HepG2 (cell line): ENCODE measurements at regions not wholly inside any gene's neighbourhood (a gene's known extent, or its start where the extent isn't known, plus 50 kb on each side); places are given as distances from the start of the nearest gene placed in this dataset.

Experiments used
- ATAC-seq: fragments of 200-7000 bp; cut with Tn5 transposase; 3 replicates; pipeline ENCODE4 v1.9.1; 2020; ENCODE audit warnings: mild to moderate bottlenecking, moderate library complexity
- BruUV-seq: library from RNA; stranded (reverse); fragments of 400-500 nt; replicated peaks from 2 replicates; lab custom pipeline; 2021; lab: Mats Ljungman, UMichigan
- CTCF ChIA-PET: fragments of 300-600 bp; formaldehyde crosslinking; extraction: SDS; loops from one replicate; lab custom pipeline; 2021; ENCODE audit warnings: low total read pairs, inconsistent platforms, low intra/inter-chr PET ratio; lab: Yijun Ruan, JAX
- POLR2A ChIA-PET: fragments of 350-600 bp; sonication (Branson Sonifier 250); formaldehyde crosslinking; loops from one replicate; lab custom pipeline; 2020; ENCODE audit warnings: antibody characterized with exemption, inconsistent platforms; lab: Yijun Ruan, JAX
- DNase-seq: peaks from one replicate; pipeline ENCODE4 v3.0.0-alpha.2; 2015; ENCODE audit warnings: low spot score
- FAIRE-seq: peaks from 3 replicates; lab custom pipeline; 2011; peaks lifted over from hg19 to GRCh38; lab: Jason Lieb, UNC
- H2AFZ ChIP-seq: one replicate; pipeline ENCODE4 v1.6.1; 2011; ENCODE audit warnings: low read length, inconsistent platforms
- H3K27ac ChIP-seq: fragments of 300-600 bp; 3 replicates; pipeline ENCODE4 v1.8.0; 2011; ENCODE audit warnings: mixed run types, mild to moderate bottlenecking, mixed read lengths, low read length, inconsistent platforms; ENCODE audit not compliant: insufficient read depth; ENCODE audit errors: extremely low read length
- H3K27me3 ChIP-seq, 2 experiments: fragments of 200-600 bp in 1 of 2; 2 replicates in 1 of 2; 3 replicates in 1 of 2; pipeline versions ENCODE4 v1.6.0 to v1.8.0; 2011; ENCODE audit warnings: low read length in 2 of 2, mild to moderate bottlenecking in 2 of 2, moderate library complexity in 2 of 2, inconsistent platforms in 1 of 2; ENCODE audit not compliant: insufficient read depth in 2 of 2, control insufficient read depth in 1 of 2
- H3K36me3 ChIP-seq, 2 experiments: fragments of 200-600 bp in 1 of 2; replicated peaks in 1 of 2; 2 replicates in 1 of 2; 3 replicates in 1 of 2; pipeline versions ENCODE4 v1.5.1 to v1.8.0; 2011; ENCODE audit warnings: low read length in 2 of 2, inconsistent platforms in 1 of 2; ENCODE audit not compliant: insufficient read depth in 2 of 2, control insufficient read depth in 1 of 2
- H3K4me1 ChIP-seq: 2 replicates; pipeline ENCODE4 v1.5.1; 2012; ENCODE audit warnings: low read length, inconsistent platforms; ENCODE audit not compliant: insufficient read depth
- H3K4me2 ChIP-seq: 2 replicates; pipeline ENCODE4 v1.6.0; 2011; ENCODE audit warnings: low read depth, low read length, inconsistent platforms
- H3K4me3 ChIP-seq, 3 experiments: fragments of 200-600 bp in 1 of 3; sonication (generic), shearing (Covaris generic) in 1 of 3; replicated peaks in 1 of 3; 2 replicates each; pipeline ENCODE4 v1.5.1; 2011 to 2016; ENCODE audit warnings: low read length in 3 of 3, inconsistent platforms in 2 of 3, low read depth in 2 of 3, mild to moderate bottlenecking in 2 of 3, control low read depth in 1 of 3, mixed read lengths in 1 of 3; ENCODE audit not compliant: insufficient read depth in 1 of 3
- H3K79me2 ChIP-seq: one replicate; pipeline ENCODE4 v1.6.1; 2011; ENCODE audit warnings: low read length, inconsistent platforms; ENCODE audit not compliant: insufficient read depth
- H3K9ac ChIP-seq: 2 replicates; pipeline ENCODE4 v1.6.0; 2011; ENCODE audit warnings: mild to moderate bottlenecking, low read depth, low read length, inconsistent platforms; ENCODE audit not compliant: insufficient read depth
- H3K9me3 ChIP-seq: 2 replicates; pipeline ENCODE4 v1.5.1; 2012; ENCODE audit warnings: mild to moderate bottlenecking, low read length
- H4K20me1 ChIP-seq: 2 replicates; pipeline ENCODE4 v1.6.0; 2011; ENCODE audit warnings: inconsistent platforms, mild to moderate bottlenecking, low read length, moderate library complexity; ENCODE audit not compliant: insufficient read depth
- HNRNPUL1 ChIP-seq: fragments of 200-400 bp; formaldehyde crosslinking; IDR thresholded peaks from 2 replicates; pipeline ENCODE4 v1.6.1; 2017; ENCODE audit warnings: low read depth, mild to moderate bottlenecking, low read length, moderate library complexity
- KDM3A ChIP-seq: IDR thresholded peaks from 2 replicates; pipeline ENCODE4 v1.6.1; 2018; ENCODE audit warnings: low read depth, missing compliant biosample characterization
- PRPF4 ChIP-seq: fragments of 200-400 bp; formaldehyde crosslinking; IDR thresholded peaks from 2 replicates; pipeline ENCODE4 v1.6.1; 2016; ENCODE audit warnings: low read length, low read depth; ENCODE audit not compliant: poor library complexity, severe bottlenecking
- PTBP1 ChIP-seq: fragments of 200-400 bp; formaldehyde crosslinking; IDR thresholded peaks from 2 replicates; pipeline ENCODE4 v1.6.1; 2018; ENCODE audit warnings: low read length, low read depth; ENCODE audit not compliant: poor library complexity, severe bottlenecking
- TEF ChIP-seq: sonication (generic); formaldehyde crosslinking; IDR thresholded peaks from 2 replicates; pipeline ENCODE4 v1.5.0; 2020; ENCODE audit warnings: missing genetic modification reagents
- ZNF136 ChIP-seq: sonication (generic); formaldehyde crosslinking; IDR thresholded peaks from 2 replicates; pipeline ENCODE4 v1.8.1; 2022; ENCODE audit warnings: low read depth, mild to moderate bottlenecking, moderate library complexity, missing genetic modification reagents
- ZNF224 ChIP-seq: sonication (generic); formaldehyde crosslinking; IDR thresholded peaks from 2 replicates; pipeline ENCODE4 v1.5.0; 2020; ENCODE audit warnings: mild to moderate bottlenecking, missing genetic modification reagents
- ZNF263 ChIP-seq: sonication (generic); formaldehyde crosslinking; IDR thresholded peaks from 2 replicates; pipeline ENCODE4 v1.4.0; 2020; ENCODE audit warnings: missing genetic modification reagents
- ZNF615 ChIP-seq: sonication (generic); formaldehyde crosslinking; IDR thresholded peaks from 2 replicates; pipeline ENCODE4 v1.5.0; 2020; ENCODE audit warnings: mild to moderate bottlenecking, missing genetic modification reagents, borderline replicate concordance
- ZNF770 ChIP-seq: sonication (generic); formaldehyde crosslinking; IDR thresholded peaks from 2 replicates; pipeline ENCODE4 v1.5.0; 2020; ENCODE audit warnings: mild to moderate bottlenecking, missing genetic modification reagents
- WGBS: methylation state at CpG from one replicate; pipeline ENCODE4 v1.1.6; 2017; ENCODE audit warnings: low lambda C conversion rate; 5-methylcytosine and 5-hydroxymethylcytosine counted together
- in situ Hi-C: cut with HindIII; loops from 2 replicates; pipeline ENCODE4 v1.10.0; 2017; ENCODE audit warnings: low pct_unique_long_range_greater_than_20kb; ENCODE audit not compliant: extremely low pct_ligation_motif_present
- intact Hi-C: fragments of 100-400 bp; cut with micrococcal nuclease; formaldehyde crosslinking; loops from one replicate; pipeline ENCODE4 v1.10.0; 2022; ENCODE audit not compliant: unreplicated experiment
- TF ChIP-seq, protein P1 (sequence below): sonication (generic); formaldehyde crosslinking; IDR thresholded peaks from 2 replicates; pipeline ENCODE4 v1.8.0; 2022; ENCODE audit warnings: missing genetic modification reagents, mild to moderate bottlenecking, inconsistent platforms, borderline replicate concordance
- TF ChIP-seq, protein P2 (sequence below): sonication (generic); formaldehyde crosslinking; IDR thresholded peaks from 2 replicates; pipeline ENCODE4 v1.9.0; 2021; ENCODE audit warnings: mild to moderate bottlenecking, missing genetic modification reagents
- TF ChIP-seq, protein P3 (sequence below): IDR thresholded peaks from 2 replicates; pipeline ENCODE4 v1.6.1; 2016

DNA sequence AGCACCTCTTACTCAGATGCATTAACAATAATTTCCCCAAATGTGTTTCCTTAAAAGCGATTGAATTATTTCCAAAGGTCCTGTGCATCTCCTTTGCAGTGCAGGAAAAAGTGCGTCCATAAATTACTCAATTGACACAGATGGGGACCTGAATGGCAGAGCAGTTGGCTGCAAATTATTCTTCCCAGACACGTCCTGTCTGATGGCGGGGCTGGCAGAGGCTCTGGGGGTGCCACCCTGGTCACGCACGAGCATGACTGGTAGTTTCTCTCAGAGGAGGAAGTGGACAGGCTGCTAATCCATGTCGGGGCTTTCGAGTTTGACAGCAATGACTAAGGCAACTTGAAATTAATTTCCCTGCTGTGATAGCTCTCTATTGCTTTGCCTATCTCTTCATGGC, 264.8 kb upstream of the BRINP1 start:
- WGBS = 8% methylated on average over 8 of the region's 8 CpGs
- Histone ChIP-seq H3K4me1 (no peaks in the 10 kb centered on the region), H3K9me3 (no peaks in the 10 kb centered on the region), H2AFZ (no peak overlapping the region), H3K27ac (no peak overlapping the region), H3K79me2 (no peaks in the 10 kb centered on the region), H3K9ac (no peak overlapping the region), H3K27me3 (no peaks in the 10 kb centered on the region), H3K4me2 (no peak overlapping the region), H3K4me3 (no peak overlapping the region), H3K36me3 (no peaks in the 10 kb centered on the region), H4K20me1 (no peaks in the 10 kb centered on the region)
- DNase-seq (no peak), FAIRE-seq (no peak), ATAC-seq (no peak)
- ChIA-PET CTCF (no interaction called here), POLR2A (no interaction called here)
- no TSS peak for BruUV-seq
- intact Hi-C loops (no loop called here), in situ Hi-C loops (no loop called here)
- TF ChIP-seq TEF (CRISPR knock-in tag) (no peak), KDM3A (no peak), HNRNPUL1 (no peak), ZNF224 (CRISPR knock-in tag) (no peak), ZNF770 (no peak), PRPF4 (no peak), ZNF263 (CRISPR knock-in tag) (no peak), ZNF136 (CRISPR knock-in tag) (no peak), ZNF615 (no peak), PTBP1 (no peak)
- TF ChIP-seq, protein P1, sequence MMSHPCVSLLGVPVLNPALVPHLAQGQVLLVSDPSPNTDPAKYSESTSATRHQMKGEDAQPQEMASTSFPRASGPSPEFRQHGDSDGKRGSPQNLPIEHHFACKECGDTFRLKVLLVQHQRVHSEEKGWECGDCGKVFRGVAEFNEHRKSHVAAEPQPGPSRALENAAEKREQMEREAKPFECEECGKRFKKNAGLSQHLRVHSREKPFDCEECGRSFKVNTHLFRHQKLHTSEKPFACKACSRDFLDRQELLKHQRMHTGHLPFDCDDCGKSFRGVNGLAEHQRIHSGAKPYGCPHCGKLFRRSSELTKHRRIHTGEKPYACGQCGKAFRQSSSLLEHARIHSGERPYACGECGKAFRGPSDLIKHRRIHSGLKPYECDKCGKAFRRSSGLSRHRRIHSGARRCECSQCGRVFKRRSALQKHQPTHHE (CRISPR knock-in tag) = no peak
- TF ChIP-seq, protein P2, sequence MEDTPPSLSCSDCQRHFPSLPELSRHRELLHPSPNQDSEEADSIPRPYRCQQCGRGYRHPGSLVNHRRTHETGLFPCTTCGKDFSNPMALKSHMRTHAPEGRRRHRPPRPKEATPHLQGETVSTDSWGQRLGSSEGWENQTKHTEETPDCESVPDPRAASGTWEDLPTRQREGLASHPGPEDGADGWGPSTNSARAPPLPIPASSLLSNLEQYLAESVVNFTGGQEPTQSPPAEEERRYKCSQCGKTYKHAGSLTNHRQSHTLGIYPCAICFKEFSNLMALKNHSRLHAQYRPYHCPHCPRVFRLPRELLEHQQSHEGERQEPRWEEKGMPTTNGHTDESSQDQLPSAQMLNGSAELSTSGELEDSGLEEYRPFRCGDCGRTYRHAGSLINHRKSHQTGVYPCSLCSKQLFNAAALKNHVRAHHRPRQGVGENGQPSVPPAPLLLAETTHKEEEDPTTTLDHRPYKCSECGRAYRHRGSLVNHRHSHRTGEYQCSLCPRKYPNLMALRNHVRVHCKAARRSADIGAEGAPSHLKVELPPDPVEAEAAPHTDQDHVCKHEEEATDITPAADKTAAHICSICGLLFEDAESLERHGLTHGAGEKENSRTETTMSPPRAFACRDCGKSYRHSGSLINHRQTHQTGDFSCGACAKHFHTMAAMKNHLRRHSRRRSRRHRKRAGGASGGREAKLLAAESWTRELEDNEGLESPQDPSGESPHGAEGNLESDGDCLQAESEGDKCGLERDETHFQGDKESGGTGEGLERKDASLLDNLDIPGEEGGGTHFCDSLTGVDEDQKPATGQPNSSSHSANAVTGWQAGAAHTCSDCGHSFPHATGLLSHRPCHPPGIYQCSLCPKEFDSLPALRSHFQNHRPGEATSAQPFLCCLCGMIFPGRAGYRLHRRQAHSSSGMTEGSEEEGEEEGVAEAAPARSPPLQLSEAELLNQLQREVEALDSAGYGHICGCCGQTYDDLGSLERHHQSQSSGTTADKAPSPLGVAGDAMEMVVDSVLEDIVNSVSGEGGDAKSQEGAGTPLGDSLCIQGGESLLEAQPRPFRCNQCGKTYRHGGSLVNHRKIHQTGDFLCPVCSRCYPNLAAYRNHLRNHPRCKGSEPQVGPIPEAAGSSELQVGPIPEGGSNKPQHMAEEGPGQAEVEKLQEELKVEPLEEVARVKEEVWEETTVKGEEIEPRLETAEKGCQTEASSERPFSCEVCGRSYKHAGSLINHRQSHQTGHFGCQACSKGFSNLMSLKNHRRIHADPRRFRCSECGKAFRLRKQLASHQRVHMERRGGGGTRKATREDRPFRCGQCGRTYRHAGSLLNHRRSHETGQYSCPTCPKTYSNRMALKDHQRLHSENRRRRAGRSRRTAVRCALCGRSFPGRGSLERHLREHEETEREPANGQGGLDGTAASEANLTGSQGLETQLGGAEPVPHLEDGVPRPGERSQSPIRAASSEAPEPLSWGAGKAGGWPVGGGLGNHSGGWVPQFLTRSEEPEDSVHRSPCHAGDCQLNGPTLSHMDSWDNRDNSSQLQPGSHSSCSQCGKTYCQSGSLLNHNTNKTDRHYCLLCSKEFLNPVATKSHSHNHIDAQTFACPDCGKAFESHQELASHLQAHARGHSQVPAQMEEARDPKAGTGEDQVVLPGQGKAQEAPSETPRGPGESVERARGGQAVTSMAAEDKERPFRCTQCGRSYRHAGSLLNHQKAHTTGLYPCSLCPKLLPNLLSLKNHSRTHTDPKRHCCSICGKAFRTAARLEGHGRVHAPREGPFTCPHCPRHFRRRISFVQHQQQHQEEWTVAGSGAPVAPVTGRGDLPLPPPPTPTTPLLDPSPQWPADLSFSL (CRISPR knock-in tag) = no peak
- TF ChIP-seq, protein P3, sequence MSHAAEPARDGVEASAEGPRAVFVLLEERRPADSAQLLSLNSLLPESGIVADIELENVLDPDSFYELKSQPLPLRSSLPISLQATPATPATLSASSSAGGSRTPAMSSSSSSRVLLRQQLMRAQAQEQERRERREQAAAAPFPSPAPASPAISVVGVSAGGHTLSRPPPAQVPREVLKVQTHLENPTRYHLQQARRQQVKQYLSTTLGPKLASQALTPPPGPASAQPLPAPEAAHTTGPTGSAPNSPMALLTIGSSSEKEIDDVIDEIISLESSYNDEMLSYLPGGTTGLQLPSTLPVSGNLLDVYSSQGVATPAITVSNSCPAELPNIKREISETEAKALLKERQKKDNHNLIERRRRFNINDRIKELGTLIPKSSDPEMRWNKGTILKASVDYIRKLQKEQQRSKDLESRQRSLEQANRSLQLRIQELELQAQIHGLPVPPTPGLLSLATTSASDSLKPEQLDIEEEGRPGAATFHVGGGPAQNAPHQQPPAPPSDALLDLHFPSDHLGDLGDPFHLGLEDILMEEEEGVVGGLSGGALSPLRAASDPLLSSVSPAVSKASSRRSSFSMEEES = no peak
